HG03135 (cell line): ENCODE measurements at regions not wholly inside any gene's neighbourhood (a gene's known extent, or its start where the extent isn't known, plus 50 kb on each side); places are given as distances from the start of the nearest gene placed in this dataset.

Source experiments
- ATAC-seq: cut with Tn5 transposase; IDR thresholded peaks from one replicate; pipeline ENCODE4 v1.9.1; 2021; ENCODE audit warnings: mild to moderate bottlenecking, moderate library complexity; ENCODE audit not compliant: unreplicated experiment

GRCh38 chr15:39227001-39227400, 353.9 kb upstream of the THBS1 start:
- no peak for ATAC-seq

GRCh38 chr15:39228889-39229288, 352.0 kb upstream of the THBS1 start:
- ATAC-seq: no peak

- no peak for ATAC-seq
Observed at GRCh38 chr15:39230205-39230907, 350.5 kb upstream of the THBS1 start.

GRCh38 chr15:39230908-39231285, 350.0 kb upstream of the THBS1 start:
- no peak for ATAC-seq

GRCh38 chr15:39232512-39232911, 348.4 kb upstream of the THBS1 start:
- no peak for ATAC-seq

GRCh38 chr15:39235084-39235795, 345.6 kb upstream of the THBS1 start:
- ATAC-seq: no peak

DNA sequence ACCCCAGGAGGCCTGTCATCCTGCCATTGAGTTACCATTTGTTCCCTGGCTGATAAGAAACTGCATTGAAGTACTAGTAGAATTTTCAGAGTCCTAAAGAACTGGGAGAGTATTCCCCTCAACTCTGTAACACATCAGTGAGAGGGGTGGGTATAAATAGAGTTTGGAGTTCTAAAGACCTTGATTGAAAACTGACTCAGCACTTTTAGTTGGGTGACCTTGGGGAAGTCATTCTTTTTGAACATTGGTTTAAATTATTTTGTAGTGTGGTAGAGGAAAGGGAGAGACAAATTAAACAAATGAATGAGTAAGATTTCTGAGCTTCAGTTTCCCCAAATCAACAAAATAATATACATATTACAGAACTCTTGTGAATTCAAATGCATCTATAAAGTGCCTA, 344.5 kb upstream of the THBS1 start:
- no peak for ATAC-seq

DNA sequence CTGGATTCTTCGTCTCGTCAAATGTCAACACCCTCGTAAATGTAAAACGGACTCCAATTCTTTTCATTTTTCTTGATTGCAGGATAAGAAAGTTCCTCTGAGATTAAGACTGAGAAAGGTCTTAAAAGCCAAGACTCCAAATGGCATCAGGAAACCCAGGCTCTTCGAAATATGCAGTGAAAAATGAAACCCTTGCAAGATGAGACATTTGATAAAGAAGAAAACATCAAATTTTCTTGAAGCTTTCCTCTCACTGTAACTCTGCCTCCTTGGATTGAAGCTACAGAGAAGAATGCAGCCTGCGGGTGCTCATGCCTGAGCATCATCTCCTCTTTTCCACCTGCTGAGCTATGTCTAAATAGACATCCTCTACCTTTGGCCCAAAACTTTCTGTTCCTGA, 342.4 kb upstream of the THBS1 start:
- ATAC-seq: no peak

- ATAC-seq: no peak
Observed at GRCh38 chr15:39239562-39239961, 341.3 kb upstream of the THBS1 start.

DNA sequence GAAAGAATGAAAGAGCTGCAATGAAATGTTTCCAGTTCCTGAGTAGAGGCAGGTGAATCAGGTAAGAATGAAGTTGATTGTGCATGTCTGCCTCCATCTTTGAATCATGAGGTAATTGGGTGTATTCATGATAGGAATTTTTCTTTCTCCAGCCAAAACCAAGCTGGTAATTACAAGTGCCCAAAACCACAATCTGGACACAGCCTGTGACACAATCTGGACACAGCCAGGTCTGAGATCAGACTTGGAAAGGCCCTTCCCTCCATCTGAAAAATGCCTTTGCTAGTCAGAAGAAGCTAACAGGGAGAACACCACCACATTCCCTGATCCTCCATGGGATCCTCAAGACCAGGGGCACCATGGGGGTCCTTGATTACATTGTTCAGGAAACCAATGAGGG, 338.5 kb upstream of the THBS1 start:
- no peak for ATAC-seq

DNA sequence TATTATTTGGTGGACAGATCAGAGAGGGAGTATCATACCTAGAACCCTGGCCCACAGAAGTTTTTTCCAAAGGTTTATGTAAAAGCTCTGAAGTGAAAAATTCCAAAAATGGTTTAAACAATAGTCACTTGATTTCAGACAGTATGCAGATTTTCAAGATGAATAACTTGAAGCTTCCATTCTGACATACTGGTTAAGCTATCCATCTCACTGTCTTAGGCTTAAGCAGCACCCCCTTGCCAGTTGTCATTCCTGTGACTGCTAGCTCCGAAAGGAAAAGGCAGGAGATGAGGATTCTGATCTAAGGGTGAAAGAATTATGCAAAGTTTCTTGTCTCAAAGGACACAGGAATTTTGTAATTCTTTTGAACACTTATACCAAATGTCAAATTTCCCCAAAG, 337.5 kb upstream of the THBS1 start:
- no peak for ATAC-seq

DNA sequence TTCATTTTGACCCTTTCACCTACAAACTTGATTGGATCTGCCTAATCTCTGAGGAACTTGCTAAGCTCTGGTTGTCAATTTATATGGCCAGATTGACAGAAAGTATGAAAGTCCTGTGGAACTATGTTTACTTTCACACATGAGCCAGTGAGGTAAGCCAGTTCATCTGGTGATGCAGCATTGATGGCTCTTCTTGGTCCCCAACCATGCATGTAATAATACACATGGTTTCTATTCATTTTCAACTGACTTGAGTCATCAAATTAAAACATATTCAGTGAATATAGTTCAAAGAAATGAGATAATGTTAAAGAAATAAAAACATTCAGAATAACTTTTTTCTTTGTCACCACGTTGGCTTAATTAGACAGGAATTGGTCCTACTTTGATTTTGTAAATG, 336.1 kb upstream of the THBS1 start:
- ATAC-seq: no peak

DNA sequence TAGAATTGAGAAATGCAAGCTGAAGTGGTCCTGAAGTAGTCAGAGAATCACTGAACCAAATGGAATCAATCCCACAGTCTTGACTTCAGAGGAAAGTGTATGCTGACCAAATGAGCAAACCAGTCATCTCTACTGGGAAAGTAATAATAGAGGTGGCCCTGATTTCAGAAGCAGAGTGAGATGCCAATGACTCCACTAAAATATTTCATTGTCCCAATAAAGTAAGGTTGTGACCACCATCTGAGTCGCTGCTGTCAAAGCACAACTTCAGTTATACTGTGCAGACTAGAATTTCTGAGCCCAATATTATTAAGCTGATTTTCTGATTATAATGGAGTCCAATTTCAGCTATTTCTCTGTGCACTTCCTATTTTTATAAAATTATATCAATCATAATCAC, 334.4 kb upstream of the THBS1 start:
- ATAC-seq: no peak

- ATAC-seq: no peak
Observed at GRCh38 chr15:39247574-39247973, 333.3 kb upstream of the THBS1 start.

- no peak for ATAC-seq
Observed at GRCh38 chr15:39248204-39248603, 332.7 kb upstream of the THBS1 start.

- no peak for ATAC-seq
Observed at GRCh38 chr15:39250001-39250400, 330.9 kb upstream of the THBS1 start.

DNA sequence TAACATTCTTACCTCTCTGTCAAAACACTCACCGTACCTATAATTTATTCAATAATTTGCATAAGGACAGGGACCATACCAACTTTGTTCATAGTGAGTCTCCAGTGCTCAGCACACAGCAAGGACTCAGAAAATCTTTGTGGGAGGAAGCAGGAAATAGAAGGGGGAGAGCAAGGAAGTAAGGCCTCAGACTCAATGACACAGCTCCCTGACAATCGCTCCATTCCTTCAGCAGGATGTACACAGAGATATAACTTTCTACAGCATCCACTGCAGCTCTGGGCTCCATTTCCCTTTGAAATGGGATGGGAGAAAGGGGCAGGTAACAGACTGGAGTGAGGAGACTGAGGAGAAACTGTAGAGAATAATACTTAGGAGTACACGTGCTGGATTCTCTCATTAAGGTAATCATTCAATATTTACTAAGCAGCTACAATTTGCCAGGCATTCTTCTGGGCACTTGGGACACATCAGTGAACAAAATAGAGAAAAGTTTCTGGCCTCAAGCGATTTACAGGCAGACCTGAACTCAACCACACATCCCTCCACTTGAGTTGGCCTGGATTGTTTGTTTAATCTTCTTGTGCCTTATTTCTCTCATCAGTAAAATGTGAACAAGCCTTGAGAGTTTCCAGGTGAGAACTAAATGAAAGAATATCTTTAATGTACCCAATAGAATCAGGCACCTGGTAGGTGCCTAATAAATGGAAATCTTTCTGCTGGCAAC, 330.3 kb upstream of the THBS1 start:
- no peak for ATAC-seq

DNA sequence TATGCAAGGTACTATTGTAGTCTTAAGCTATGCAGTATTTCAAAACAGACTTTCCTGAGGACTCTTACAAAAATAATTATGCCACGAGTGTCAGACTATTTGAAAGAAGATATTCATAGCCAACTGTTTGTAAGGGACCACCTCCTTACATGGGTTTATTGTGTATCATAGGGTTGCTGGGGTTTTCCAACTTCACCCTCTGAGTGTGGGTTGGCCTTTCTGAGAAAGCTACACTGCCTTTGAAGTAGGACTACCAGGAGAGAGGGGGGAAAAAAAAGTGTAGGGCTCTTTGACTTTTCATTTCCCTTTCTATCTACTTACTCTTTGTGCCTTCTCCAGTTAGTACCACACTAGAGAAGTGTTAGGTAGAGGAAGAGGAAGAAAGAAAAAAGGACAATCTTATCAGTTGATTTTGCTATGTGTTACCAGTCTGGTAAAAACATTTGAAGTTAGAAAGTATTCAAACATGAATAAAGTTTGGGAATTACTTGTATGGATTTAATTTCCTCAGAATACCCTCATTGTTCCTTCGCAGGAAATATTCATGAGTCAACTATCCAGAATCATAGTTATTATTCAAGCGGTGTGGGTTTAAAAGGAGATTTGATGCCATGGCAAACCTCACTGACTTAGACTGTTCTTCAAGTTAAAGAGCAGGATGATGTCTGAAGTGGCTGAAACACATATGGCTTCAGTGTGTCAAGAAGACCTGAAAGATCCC, 329.3 kb upstream of the THBS1 start:
- ATAC-seq: no peak

GRCh38 chr15:39252134-39252470, 328.8 kb upstream of the THBS1 start:
- ATAC-seq: no peak

DNA sequence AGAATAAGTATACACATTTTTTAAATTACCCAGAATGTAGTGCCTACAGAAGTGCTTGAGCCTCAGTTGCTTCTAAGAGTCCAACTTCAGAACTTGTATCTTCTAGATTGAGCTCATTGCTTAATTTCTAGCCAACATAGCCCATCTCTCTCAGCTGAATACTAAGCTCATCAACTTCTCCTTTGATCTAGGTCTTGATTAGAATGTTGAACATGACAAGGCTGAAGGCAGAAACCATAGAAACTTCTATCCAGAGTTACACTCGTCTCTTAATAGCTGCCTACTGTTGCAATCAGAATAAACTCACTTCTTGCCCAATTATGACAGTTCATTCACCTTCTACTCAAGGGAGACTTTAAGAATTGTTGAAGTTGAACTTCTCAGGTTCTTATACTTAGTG, 327.3 kb upstream of the THBS1 start:
- ATAC-seq: no peak

GRCh38 chr15:39254181-39254580, 326.7 kb upstream of the THBS1 start:
- no peak for ATAC-seq

DNA sequence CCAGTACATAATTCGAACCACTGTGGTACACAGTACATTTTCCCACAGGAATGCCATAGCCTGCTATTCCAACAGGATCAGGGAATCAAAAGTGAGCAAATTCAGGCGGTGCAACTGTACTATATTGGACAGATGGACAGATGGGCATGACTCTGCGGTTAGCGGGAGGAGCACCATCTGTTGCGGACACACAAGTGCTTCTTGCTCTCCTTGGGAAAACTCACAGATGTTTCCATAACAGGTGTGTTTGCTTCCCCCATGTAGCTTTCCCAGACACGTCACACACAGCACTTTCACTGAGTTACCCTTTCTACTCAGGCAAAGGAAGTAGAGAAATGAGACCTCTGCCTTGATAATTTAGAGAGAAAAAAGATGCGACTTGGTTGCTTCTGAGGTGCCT, 325.1 kb upstream of the THBS1 start:
- ATAC-seq: no peak
